ENCODE measurements at regions not wholly inside any gene's neighbourhood (a gene's known extent, or its start where the extent isn't known, plus 50 kb on each side); places are given as distances from the start of the nearest gene placed in this dataset.

DNA sequence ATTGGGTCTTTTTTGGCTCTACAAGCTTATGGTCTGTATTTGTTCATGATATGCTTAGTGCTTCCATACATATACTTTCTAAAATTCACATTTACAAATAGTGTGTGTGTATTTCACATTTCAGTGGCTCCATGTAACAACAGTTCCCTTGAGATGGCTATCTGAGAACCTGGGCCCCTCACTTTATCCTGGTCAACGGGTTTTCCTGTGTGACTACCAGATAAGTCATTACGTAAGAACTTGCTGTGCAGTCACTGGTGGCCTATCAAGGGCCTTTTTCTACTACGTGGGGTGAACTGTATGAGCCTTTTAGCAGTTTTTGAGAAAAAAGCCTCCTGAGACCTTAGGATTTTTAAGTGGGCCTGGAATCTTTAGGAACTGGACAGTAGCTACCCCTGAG is 454.1 kb downstream of the PCNX1 start:
- TF ChIP-seq POLR2AphosphoS5 (IDR thresholded peaks at IDR 0.05): no peak
- TF ChIP-seq, protein P1, sequence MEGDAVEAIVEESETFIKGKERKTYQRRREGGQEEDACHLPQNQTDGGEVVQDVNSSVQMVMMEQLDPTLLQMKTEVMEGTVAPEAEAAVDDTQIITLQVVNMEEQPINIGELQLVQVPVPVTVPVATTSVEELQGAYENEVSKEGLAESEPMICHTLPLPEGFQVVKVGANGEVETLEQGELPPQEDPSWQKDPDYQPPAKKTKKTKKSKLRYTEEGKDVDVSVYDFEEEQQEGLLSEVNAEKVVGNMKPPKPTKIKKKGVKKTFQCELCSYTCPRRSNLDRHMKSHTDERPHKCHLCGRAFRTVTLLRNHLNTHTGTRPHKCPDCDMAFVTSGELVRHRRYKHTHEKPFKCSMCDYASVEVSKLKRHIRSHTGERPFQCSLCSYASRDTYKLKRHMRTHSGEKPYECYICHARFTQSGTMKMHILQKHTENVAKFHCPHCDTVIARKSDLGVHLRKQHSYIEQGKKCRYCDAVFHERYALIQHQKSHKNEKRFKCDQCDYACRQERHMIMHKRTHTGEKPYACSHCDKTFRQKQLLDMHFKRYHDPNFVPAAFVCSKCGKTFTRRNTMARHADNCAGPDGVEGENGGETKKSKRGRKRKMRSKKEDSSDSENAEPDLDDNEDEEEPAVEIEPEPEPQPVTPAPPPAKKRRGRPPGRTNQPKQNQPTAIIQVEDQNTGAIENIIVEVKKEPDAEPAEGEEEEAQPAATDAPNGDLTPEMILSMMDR (IDR thresholded peaks at IDR 0.05): no peak

All from esophagus muscularis mucosa (tissue), 3 donors.